HG02973 (cell line): ENCODE measurements at regions not wholly inside any gene's neighbourhood (a gene's known extent, or its start where the extent isn't known, plus 50 kb on each side); places are given as distances from the start of the nearest gene placed in this dataset.

ENCODE experiments used
- ATAC-seq: cut with Tn5 transposase; IDR thresholded peaks from one replicate; pipeline ENCODE4 v1.9.1; 2021; ENCODE audit warnings: moderate library complexity; ENCODE audit not compliant: unreplicated experiment

DNA sequence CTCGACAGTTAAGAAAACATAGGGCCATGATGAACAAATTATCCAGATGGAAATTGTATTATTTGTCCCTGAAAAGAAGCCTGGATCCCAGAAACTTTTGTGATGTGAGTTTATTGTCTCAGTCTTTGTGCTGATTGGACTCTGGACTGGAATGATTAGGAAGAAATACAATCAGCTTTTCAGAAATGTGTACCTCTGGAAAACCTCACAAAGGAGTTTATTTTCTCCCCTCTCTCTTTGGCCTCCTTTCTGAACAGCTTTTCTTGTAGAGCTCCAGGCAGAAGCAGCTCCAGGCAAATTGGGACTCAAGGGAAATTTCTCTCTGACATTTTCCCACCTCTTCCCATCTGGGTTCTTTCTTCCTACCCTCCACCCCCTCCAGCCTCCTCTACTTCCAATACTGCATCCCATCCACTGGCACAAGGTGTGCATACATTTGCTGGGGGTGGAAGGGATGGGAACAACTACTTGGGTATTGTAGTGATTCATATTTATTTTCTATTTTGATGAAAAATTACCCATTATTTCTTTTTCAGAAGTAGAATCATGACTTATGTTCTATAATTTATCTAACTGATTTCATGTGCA, 119.7 kb downstream of the CD47 start:
- ATAC-seq = no peak

DNA sequence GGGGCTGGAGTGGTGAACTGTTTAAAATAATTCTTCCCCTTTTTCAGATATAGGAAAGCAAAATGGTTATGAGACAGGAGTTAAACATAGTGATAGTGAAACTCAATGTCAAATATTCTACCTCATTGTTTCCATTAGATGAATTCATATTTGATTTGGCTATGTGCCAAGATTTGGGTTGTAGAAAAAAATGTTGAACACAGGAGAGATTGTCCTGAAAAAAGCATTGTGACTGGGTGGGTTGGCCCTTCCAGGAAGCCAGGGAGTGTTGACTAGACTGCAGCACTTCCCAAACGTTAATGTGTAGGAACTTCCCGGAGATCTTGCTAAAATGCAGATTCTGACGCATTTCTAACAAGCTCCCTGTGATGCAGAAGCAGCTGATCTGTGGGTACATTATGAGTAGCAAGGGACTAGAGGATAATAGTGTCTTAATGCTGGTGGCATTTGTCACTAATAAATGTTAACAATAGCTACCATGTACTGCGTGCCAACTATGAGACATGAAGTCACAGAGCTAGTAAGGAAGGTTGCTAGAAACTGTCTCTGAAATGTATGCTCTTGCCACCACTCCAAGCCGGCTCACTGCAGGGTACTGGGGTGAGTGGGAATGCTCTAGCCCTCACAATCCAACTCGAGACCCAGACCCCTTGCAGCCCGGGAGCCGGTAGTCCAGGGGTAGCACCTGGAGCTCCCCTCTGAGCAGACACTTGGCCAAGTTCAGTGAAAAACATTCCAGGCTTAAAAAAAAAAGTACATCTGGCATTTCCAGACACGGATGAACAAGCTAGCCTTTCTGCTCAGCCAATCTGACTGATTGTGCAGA, 120.6 kb downstream of the CD47 start:
- ATAC-seq = no peak

DNA sequence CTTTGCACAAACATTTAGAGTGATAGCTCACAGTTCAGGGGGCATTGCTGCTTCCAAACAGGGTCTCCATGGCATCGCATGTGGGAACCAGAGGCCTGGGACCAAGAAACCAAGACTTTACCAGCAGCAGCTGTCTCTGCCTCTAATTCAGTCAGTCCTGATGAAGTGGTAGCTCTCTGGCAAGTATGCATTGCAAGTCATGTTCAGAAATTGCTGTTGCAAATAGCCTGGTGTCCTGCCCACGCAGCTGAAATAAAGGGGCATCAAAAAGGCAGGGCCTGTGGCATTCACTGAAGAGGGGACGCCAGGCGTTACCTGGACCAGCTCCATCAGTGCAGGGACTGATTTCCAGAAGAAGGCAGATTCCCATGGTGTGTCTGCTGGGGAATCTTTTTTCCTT, 121.3 kb downstream of the CD47 start:
- no peak for ATAC-seq

DNA sequence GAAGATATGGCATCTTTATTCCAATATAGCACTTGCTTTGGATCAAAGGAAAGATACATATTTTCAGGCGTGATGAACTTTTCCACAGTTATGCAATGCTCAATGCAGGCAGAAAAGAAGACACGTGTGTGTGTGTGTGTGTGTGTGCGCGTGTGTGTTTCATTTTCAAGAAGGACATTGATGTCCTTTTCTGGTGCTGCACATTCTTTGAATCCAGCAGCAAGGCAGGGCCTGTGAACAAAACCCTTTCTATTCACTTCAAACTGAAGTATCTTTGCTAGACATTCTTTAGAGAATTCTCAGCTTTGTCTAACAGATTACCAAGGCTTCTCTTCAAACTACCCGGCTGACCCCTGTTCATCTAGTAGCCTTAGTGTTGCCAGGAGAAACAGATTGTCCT, 124.6 kb downstream of the CD47 start:
- ATAC-seq = no peak

DNA sequence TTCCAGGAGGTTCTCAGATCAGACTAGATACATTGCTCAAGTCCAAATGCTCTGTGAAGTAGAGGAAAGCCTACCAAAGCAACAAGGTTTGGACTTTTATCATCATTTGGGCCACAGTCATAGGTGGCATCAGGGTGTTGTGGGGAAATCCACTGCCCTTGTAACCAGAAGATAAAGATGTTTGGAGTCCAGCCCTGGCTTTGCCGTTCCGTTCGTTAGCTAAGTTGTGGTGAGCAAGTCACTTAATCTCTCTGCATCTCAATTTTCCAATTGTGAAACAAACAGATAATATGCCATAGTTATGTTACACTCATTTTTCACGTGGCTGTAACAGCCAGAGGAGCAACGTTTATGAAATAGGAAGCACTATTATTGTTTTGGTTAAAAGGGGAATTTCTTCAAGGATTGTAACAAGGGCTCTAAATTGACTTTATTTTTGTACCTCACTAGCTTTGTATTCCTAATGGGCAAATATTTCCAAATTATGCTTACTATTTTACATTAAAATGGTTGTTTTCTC, 125.6 kb downstream of the CD47 start:
- ATAC-seq = no peak

DNA sequence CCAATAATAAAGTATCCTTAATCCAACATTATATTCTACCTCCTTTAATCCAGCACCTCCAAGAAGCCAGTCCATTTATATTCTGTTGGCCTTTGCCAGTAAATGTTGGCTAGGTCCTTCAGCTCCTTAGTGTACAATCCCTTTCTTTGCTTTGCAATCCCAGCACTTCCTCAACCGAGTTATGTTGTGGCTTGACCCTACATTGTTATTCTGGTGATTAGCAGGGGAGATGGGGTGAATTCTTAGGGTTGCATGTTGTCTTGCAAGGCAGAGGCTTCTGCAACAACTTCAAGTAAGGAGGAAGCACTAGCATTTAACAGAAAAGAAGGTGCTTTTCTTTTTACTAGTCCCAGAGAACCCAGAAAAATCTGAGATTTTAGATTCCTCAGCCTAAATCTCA, 127.2 kb downstream of the CD47 start:
- no peak for ATAC-seq

DNA sequence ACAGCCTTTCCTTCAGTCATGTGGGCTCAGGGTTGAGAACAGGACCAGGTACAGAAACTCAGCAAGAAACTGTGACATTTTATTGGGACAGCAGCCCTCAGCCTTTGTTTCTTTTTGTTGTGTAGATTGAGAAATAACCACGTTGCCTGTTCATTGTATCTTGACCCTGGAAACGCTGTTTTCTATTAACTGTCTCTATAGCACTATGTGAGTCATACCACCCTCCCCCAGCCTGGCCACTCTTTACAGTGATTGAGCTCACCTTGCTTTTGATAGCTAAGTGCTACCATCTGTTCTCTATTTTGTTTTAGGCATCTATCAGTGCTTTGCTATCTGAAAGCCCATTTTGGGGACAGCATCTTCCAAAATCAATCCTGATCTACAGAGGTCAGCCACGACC, 127.9 kb downstream of the CD47 start:
- ATAC-seq = no peak

DNA sequence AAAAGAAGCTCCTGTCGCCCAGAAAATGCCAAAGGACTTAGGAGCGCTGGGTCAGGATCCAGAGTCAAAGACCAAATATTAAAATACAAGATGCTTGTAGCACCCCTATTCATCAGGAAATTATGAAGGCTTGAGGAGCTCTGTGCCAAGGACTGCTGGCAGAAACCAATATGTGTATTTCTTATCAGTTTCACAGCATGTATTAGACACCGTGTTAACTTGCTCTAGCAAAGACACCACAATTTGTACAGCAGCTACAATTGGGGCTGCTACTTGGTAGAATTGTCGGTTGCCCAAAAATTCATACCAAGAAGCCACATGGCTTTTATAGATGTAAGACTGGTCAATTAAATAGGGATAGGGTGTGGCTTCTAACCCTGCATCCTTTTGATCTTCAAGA, 128.8 kb downstream of the CD47 start:
- no peak for ATAC-seq

DNA sequence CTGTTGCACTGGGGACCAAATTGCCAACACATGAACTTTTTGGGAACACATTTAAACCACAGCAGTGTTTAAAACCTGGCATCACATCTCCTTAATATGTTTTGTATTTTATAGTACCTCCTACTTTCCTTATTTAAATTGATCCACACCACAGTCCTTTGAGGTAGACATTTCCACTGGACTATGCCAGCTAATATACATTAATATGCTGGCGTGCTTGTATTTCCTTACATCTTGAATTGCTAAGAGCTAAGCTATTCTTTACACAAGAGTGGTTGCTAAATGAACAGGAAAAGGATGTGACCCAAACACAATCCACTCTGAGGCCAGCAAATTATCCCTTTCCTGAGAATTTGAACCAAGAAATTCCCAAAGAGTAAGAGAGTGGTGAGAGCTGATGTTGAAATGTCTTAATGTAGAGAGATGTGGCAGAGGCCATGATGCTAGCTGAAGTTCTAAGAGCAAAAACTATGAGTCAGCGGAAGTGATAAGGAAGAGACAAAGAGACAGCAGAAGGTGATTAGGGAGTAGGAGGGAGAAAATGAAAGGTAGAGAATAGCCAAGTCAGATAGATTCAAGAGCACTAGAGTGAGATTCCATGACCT, 131.2 kb downstream of the CD47 start:
- no peak for ATAC-seq

DNA sequence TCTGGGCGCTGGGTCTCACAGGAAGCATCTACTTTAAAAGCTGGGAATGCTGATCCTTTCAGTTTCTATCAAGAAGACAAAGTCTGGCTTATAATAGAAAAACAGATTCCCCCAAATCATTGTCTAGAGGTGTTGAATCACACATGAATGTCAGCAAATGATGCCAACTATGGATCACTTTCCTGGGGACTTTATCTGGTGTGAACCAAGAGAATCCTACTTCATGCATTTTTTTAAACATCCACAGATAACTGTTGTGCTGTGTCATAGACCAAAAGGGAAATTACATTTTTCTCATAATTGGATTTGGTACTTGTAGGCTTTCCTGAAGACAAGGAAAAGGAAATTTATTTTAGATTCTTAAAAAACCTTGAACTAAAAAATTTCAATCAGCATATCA, 132.7 kb downstream of the CD47 start:
- ATAC-seq = no peak

DNA sequence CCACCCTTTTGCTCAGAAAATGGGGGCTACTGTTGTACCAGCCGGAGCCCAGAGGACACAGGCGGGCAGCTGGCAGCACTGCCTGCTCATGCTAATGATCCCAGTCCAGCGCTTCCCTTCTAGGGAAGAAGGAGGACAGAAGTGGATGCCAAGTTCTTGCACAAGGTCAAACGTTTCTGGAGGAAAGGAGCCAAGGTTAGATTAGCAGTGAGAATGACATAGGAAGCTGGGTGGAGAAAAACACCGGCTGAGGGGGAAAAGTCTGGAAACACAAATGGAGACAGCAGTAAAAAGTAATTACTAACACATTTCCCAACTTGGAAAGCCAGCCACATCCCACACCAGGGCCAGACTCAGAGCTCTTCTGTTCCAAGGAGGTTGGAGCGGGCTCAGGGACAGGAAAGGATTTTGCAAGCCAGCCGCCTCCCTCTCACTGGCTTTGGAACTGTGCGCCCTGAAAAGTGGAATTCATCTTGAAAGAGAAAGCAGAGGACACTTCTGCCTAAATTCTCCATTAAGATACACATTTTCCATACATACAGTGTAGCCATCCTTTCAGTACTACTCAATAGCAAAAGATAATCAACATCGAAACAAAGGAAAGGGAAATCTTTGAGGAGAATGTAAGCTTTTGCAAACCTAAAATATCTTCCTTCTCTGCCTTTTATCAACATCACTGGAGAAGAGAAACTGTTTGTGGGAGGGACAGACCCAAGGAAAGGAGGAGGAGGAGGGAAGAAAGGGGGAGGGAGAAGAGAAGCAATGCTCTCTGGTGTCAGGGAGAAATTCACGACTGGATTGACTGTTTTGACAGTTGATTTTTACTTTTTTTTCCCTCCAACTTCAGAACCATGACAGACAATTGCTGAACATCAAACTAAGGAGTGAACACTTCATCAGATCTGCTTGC, 133.6 kb downstream of the CD47 start:
- ATAC-seq = no peak

DNA sequence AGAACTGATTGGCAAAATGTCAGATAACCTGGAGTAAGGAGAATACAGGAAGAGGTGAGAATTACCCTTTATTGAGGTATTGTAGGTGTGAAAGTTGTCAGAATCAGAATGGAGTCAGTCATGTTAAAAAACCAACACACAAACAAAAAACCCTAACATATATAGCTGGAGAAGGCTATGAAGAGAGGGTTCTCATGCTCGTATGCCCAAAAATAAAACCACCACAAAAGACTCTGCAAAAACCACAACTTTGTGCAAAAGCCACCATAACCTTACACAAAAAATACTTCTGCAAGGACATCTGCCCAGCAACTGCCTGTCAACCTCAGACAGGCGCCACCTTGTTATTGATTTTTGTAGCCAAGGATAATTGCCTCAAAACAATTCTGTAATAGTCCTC, 136.0 kb downstream of the CD47 start:
- ATAC-seq = no peak

DNA sequence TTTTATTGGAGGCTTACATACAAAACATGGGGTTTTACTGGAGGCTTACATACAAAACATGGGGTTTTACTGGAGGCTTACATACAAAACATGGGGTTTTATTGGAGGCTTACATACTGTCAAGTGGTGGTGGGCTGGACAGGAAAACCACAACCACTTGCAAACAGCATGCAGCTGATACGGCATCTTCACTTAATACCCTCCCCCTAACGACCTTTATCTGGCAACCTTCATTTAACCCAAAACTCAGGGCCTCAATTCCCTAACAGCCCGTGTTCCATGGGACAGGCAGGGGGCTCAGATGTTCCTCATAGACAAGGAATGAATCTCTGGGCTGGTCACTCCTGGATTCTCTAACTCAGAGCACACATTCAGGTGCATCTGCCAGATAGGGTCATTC, 137.1 kb downstream of the CD47 start:
- ATAC-seq = no peak

DNA sequence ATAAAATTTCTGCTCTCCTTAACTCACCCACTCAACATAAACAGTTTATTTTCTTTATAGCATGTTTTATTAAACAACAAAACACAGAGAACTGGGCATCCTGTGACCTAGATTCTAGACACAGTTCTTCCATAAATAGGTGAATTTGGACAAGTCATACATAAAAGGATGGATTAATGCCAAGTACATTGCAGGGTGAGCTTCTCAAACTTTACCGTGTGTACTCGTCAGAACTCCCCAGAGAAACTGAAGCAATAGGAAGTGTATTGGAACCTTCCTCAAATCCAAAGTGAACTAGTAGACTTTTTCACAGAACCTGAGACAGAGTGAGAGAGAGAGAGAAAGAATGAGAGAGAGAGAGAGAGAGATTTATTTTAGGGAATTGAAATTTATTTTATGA, 139.7 kb downstream of the CD47 start:
- no peak for ATAC-seq

DNA sequence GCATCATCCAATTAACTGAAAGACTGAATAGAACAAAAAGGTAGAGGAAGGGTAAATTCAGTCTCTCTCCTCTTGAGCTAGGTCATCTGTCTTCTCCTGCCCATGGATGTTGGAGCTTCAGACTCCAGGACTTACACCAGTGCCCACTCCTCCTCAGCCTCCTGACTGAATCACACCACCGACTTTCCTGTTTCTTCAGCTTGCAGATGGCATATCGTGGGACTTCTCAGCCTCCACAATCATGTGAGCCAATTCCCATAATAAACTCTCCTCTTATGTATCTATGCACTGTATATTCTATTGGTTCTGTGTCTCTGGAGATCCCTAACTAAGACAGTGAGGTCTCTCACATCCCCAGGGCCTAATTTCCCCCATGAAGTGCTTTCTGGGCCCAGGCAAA, 140.4 kb downstream of the CD47 start:
- no peak for ATAC-seq

DNA sequence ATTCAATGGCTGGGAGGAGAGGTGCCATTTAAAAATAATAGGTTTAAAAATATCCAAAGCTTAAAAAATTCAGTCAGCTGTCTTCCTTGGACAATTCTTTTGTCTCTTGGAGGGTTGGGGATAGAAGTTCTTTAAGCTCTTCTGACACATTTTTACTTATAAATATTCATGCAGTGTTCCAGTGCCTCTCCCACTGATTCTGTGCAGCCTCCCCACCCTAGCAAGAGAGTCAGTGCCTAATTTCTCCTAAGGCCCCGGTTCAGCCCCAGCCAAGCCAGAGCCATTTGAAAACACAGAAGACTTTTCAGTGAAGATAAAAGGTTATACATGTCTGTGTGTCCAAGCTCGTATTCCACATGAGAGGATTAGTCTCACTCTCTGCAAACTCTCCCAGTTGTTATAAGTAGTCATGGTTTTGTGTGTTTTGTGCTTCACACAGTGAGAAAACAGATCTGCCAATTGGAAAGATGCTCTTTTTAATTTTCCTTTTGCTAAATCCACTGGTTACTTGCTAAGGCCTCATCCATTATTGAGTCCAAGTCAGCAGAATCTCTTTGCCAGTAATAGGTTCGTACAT, 141.3 kb downstream of the CD47 start:
- no peak for ATAC-seq

DNA sequence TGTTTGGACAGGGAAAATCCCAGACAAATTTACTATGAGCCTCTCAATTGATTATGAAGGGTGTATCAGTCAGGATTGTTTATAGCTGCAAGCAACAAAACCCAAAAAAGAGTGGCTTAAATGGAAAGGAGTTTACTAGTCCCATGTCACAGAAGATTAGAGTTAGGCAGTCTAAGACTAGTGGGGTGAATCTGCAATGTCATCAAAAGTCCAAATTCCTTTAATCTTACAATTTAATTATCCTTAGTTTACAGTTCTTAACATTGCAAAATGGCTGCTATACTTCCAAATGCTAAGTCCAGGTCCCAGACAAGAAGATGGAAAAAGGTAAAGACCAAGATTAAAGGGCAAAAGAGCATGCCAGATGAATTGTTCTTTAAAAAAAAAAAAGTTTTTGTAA, 143.6 kb downstream of the CD47 start:
- no peak for ATAC-seq

DNA sequence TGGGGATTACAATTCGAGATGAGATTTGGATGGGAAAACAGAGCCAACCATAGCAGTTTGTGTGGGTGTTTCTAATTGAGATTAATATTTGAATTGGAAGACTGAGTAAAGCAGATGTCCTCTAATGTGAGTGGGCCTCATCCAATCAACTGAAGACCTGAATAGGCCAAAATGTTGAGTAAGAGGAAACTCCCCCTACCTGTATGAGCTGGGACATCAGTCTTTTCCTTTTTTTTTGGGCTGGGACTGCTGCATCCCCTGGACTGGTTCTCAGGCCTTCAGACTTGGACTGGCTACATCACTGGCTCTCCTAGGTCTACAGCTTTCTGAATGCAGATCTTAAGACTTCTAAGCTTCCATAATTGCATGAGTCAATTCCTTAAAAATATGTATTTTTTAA, 144.1 kb downstream of the CD47 start:
- ATAC-seq = no peak

DNA sequence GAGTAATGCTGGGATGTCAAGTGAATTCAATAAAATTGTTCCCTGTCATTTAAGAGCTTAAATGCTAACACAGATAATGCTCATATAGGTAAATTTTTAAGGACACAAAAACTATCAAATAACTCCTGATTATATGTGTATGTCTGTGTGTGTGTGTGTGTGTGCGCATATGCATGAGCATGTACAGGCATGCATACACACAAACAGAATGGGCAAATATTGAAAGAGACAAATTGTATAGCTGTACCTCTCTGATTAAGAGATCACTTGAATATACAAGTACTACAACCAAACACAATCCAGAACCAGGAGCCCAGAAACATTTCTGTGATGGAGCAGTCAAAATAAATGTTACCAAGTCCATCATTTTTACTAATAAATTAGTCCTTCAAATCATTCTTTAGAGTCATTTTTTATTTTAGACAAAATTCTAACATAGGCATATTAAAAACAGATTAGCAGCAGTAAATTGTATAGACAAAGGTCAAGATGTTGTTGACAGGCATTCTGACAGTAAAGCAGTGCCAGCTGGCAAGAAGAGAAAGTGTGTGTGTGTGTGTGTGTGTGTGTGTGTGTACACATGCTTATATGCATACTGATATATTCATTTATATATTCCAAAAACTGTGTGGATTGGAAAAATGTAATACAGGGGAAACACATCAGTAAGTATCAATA, 145.3 kb downstream of the CD47 start:
- no peak for ATAC-seq

DNA sequence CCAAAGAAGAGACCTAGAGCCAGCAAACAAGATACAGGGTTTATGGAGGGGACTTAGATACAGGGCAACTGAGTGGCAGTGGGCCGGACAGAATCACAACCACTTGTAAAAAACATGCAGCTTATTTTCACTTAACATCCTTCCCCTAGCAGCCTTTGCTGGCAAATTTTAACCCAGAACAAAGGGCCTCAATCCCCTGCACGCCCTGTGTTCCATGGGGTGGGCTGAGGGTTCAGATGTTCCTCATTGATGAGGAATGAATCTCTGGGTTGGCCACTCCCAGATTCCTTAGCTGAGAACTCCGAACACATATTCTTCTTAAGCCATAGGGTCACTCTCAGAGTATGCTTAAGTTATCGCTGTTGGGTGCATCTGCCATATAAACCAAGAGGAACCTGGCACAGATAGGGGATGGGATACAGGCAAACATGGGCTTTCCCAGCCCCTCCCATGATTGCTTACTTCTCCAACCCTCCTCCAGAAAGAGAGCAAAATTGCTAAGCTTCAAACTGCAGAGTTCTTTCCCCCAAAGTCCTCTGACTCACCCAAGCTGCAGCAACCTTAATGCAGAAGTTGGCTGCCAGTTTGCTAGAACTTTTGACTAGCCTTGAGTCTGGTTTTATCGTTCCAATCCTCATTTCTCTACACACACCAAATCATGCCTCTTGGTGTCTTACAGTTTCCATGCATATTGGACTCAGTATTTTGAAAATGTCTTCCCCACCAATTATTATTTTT, 146.9 kb downstream of the CD47 start:
- no peak for ATAC-seq
